ENCODE measurements at regions not wholly inside any gene's neighbourhood (a gene's known extent, or its start where the extent isn't known, plus 50 kb on each side); places are given as distances from the start of the nearest gene placed in this dataset.

GRCh38 chr21:25381936-25382452, 225.3 kb downstream of the MRPL39 start:
- TF ChIP-seq YY1 (IDR thresholded peaks at IDR 0.05; ENCODE audit: low read depth) (no peak), REST (IDR thresholded peaks at IDR 0.05; ENCODE audit: low read depth) (no peak), TAF1 (IDR thresholded peaks at IDR 0.05; ENCODE audit: low read depth) (no peak), CREB1 (IDR thresholded peaks at IDR 0.05; ENCODE audit: low read depth) (no peak), NFIC (IDR thresholded peaks at IDR 0.05) (no peak), USF1 (IDR thresholded peaks at IDR 0.05) (no peak), TCF12 (IDR thresholded peaks at IDR 0.05; ENCODE audit: low read depth) (no peak)

GRCh38 chr21:25375675-25376074, 231.6 kb downstream of the MRPL39 start:
- TF ChIP-seq REST (IDR thresholded peaks at IDR 0.05; ENCODE audit: low read depth) (no peak), TAF1 (IDR thresholded peaks at IDR 0.05; ENCODE audit: low read depth) (no peak), EGR1 (IDR thresholded peaks at IDR 0.05) (no peak), ZBTB7A (IDR thresholded peaks at IDR 0.05; ENCODE audit: low read depth) (no peak), USF1 (IDR thresholded peaks at IDR 0.05) (no peak), CREB1 (IDR thresholded peaks at IDR 0.05; ENCODE audit: low read depth) (no peak), TEAD4 (IDR thresholded peaks at IDR 0.05) (no peak), TCF12 (IDR thresholded peaks at IDR 0.05; ENCODE audit: low read depth) (no peak), RAD21 (IDR thresholded peaks at IDR 0.05; ENCODE audit: low read depth) (no peak), EP300 (IDR thresholded peaks at IDR 0.05; ENCODE audit: borderline replicate concordance) (no peak), NFIC (IDR thresholded peaks at IDR 0.05) (no peak), YY1 (IDR thresholded peaks at IDR 0.05; ENCODE audit: low read depth) (no peak), CEBPB (IDR thresholded peaks at IDR 0.05) (no peak), FOXM1 (IDR thresholded peaks at IDR 0.05; ENCODE audit: borderline replicate concordance, low read depth) (no peak), MAX (IDR thresholded peaks at IDR 0.05) (no peak)

- no peak for TF ChIP-seq RAD21 (IDR thresholded peaks at IDR 0.05; ENCODE audit: low read depth)
- no peak for TF ChIP-seq FOXM1 (IDR thresholded peaks at IDR 0.05; ENCODE audit: borderline replicate concordance, low read depth)
- TF ChIP-seq MAX (IDR thresholded peaks at IDR 0.05), result no peak
- TF ChIP-seq CEBPB (IDR thresholded peaks at IDR 0.05), result no peak
- no peak for TF ChIP-seq ZBTB7A (IDR thresholded peaks at IDR 0.05; ENCODE audit: low read depth)
- TF ChIP-seq TEAD4 (IDR thresholded peaks at IDR 0.05), result no peak
- TF ChIP-seq REST (IDR thresholded peaks at IDR 0.05; ENCODE audit: low read depth), result no peak
- no peak for TF ChIP-seq TCF12 (IDR thresholded peaks at IDR 0.05; ENCODE audit: low read depth)
- no peak for TF ChIP-seq USF1 (IDR thresholded peaks at IDR 0.05)
- no peak for TF ChIP-seq TAF1 (IDR thresholded peaks at IDR 0.05; ENCODE audit: low read depth)
Measured at GRCh38 chr21:25373126-25374082, 233.9 kb downstream of the MRPL39 start.
